A673 (cell line): ENCODE measurements at regions not wholly inside any gene's neighbourhood (a gene's known extent, or its start where the extent isn't known, plus 50 kb on each side); places are given as distances from the start of the nearest gene placed in this dataset.

Source experiments
- BruUV-seq: library from RNA; stranded (reverse); fragments of 400-500 nt; replicated peaks from 2 replicates; lab custom pipeline; 2021; lab: Mats Ljungman, UMichigan
- CTCF ChIA-PET: fragments of 300-600 bp; sonication (Branson Sonifier 250); formaldehyde crosslinking; loops from one replicate; lab custom pipeline; 2022; ENCODE audit warnings: antibody characterized with exemption; lab: Charles Lee
- POLR2A ChIA-PET: fragments of 300-600 bp; sonication (Branson Sonifier 250); formaldehyde crosslinking; loops from one replicate; lab custom pipeline; 2022; ENCODE audit warnings: antibody characterized with exemption; ENCODE audit not compliant: low non-redundant PET; lab: Charles Lee
- DNase-seq: peaks from one replicate; pipeline ENCODE4 v3.0.0-alpha.2; 2015; ENCODE audit warnings: low spot score
- H3K27ac ChIP-seq: fragments of 200-600 bp; sonication (generic); 2 replicates; pipeline ENCODE4 v1.5.1; 2016; ENCODE audit warnings: mixed run types, low read depth, mild to moderate bottlenecking, mixed read lengths, antibody characterized with exemption, low read length; ENCODE audit not compliant: poor library complexity, severe bottlenecking
- H3K27me3 ChIP-seq: fragments of 200-600 bp; sonication (generic); replicated peaks from 2 replicates; pipeline ENCODE4 v1.6.1; 2017; ENCODE audit warnings: mixed run types, low read depth, mild to moderate bottlenecking, mixed read lengths, antibody characterized with exemption, low read length; ENCODE audit not compliant: insufficient read depth, poor library complexity
- H3K36me3 ChIP-seq: fragments of 200-600 bp; sonication (generic); 2 replicates; pipeline ENCODE4 v1.6.1; 2016; ENCODE audit warnings: mixed run types, mild to moderate bottlenecking, mixed read lengths, antibody characterized with exemption, low read length; ENCODE audit not compliant: insufficient read depth, poor library complexity, severe bottlenecking
- H3K4me1 ChIP-seq: fragments of 200-600 bp; sonication (generic); 2 replicates; pipeline ENCODE4 v1.6.1; 2017; ENCODE audit warnings: mixed run types, mild to moderate bottlenecking, mixed read lengths, antibody characterized with exemption, low read length; ENCODE audit not compliant: insufficient read depth, poor library complexity, severe bottlenecking
- H3K4me3 ChIP-seq: fragments of 200-600 bp; sonication (generic); 2 replicates; pipeline ENCODE4 v1.5.1; 2016; ENCODE audit warnings: low read depth, mixed run types, mild to moderate bottlenecking, mixed read lengths, low read length; ENCODE audit not compliant: poor library complexity, severe bottlenecking
- H3K9me3 ChIP-seq: fragments of 200-600 bp; sonication (generic); 2 replicates; pipeline ENCODE4 v1.6.1; 2016; ENCODE audit warnings: mixed run types, low read depth, mild to moderate bottlenecking, mixed read lengths, antibody characterized with exemption, low read length; ENCODE audit not compliant: poor library complexity, severe bottlenecking
- CTCF ChIP-seq: fragments of 300-800, 200-600 bp; sonication (generic); conservative IDR thresholded peaks from 2 replicates; pipeline ENCODE4 v1.5.1; 2017; ENCODE audit warnings: low read depth, mild to moderate bottlenecking, antibody characterized with exemption, low read length, moderate library complexity, mixed read lengths
- EZH2 ChIP-seq: fragments of 200-600 bp; sonication (generic); IDR thresholded peaks from 2 replicates; pipeline ENCODE4 v1.6.1; 2017; ENCODE audit warnings: borderline replicate concordance, low read depth, mild to moderate bottlenecking, mixed read lengths, antibody characterized with exemption, low read length; ENCODE audit not compliant: poor library complexity, severe bottlenecking
- intact Hi-C: fragments of 100-400 bp; cut with micrococcal nuclease; formaldehyde crosslinking; loops from one replicate; pipeline ENCODE4 v1.10.0; 2022; ENCODE audit not compliant: unreplicated experiment

- POLR2A ChIA-PET: no interaction called here
- Histone ChIP-seq H3K4me1 (peaks cover 42% of the 10 kb centered on the region), H3K36me3 (no peaks in the 10 kb centered on the region), H3K9me3 (no peaks in the 10 kb centered on the region), H3K4me3 (no peak overlapping the region), H3K27me3 (no peaks in the 10 kb centered on the region), H3K27ac (no peak overlapping the region)
- no TSS peak for BruUV-seq
- TF ChIP-seq CTCF (no peak), EZH2 (no peak)
- CTCF ChIA-PET: no interaction called here
- intact Hi-C loops: loop anchor here (10.0 kb wide), 1 partner anchor 455 kb away; no protein-coding TSS in a partner anchor
- DNase-seq: no peak
Observed at GRCh38 chr12:78719721-78720120, 144.9 kb upstream of the SYT1 start.

DNA sequence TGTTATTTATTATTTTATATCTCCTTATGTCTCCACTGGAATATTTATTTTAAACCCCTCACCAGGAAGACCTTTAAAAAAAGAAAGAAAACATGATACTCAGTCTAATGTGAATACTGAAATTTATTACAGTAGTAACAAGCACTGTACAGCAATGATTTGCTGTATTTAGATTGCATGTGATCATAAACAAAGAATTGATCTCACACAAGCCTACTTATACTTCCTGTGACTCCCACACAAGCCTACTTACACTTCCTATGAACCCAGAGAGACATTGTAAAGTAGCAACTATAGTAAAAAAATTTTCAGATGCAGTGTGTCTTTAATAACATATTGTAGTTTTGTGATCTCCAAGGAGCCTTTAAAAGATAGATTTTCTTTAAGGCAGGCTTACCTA is 142.7 kb upstream of the SYT1 start:
- no peak overlapping the region for H3K4me3 ChIP-seq
- H3K27me3 ChIP-seq: no peaks in the 10 kb centered on the region
- peaks cover 60% of the 10 kb centered on the region for H3K4me1 ChIP-seq
- ChIA-PET CTCF (no interaction called here), POLR2A (no interaction called here)
- DNase-seq: peak; percentile 64
- H3K36me3 ChIP-seq: no peaks in the 10 kb centered on the region
- TF ChIP-seq EZH2 (no peak), CTCF (no peak)
- H3K9me3 ChIP-seq: no peaks in the 10 kb centered on the region
- H3K27ac ChIP-seq: peak overlapping the region; percentile 56
- no TSS peak for BruUV-seq
- intact Hi-C loops: loop anchor here (10.0 kb wide), 1 partner anchor 453 kb away; no protein-coding TSS in a partner anchor

GRCh38 chr12:78725033-78725432 is 139.5 kb upstream of the SYT1 start:
- ChIA-PET CTCF (no interaction called here), POLR2A (no interaction called here)
- H3K36me3 ChIP-seq: no peaks in the 10 kb centered on the region
- H3K9me3 ChIP-seq: no peaks in the 10 kb centered on the region
- H3K4me3 ChIP-seq: no peak overlapping the region
- no peak for DNase-seq
- no peaks in the 10 kb centered on the region for H3K27me3 ChIP-seq
- BruUV-seq: no TSS peak
- peaks cover 47% of the 10 kb centered on the region for H3K4me1 ChIP-seq
- no peak overlapping the region for H3K27ac ChIP-seq
- intact Hi-C loops: loop anchor here (10.0 kb wide), 1 partner anchor 450 kb away; no protein-coding TSS in a partner anchor
- no peak for TF ChIP-seq CTCF
- no peak for TF ChIP-seq EZH2
